Keratinocyte (primary cell): ENCODE measurements at regions not wholly inside any gene's neighbourhood (a gene's known extent, or its start where the extent isn't known, plus 50 kb on each side); places are given as distances from the start of the nearest gene placed in this dataset.

Experiments
- DNase-seq: peaks from one replicate; pipeline ENCODE4 v3.0.0-alpha.2; 2011; ENCODE audit warnings: low read depth, missing footprints, low spot score
- FAIRE-seq: peaks from 2 replicates; lab custom pipeline; 2011; peaks lifted over from hg19 to GRCh38; lab: Jason Lieb, UNC
- H2AFZ ChIP-seq: 2 replicates; pipeline ENCODE4 v1.6.0; 2012; ENCODE audit warnings: low read length, control low read depth, inconsistent platforms; ENCODE audit not compliant: control insufficient read depth
- H3K27ac ChIP-seq: 2 replicates; pipeline ENCODE4 v1.5.1; 2011; ENCODE audit warnings: low read length; ENCODE audit not compliant: control insufficient read depth, insufficient read depth
- H3K27me3 ChIP-seq: 3 replicates; pipeline ENCODE4 v1.6.0; 2011; ENCODE audit warnings: low read length; ENCODE audit not compliant: control insufficient read depth, insufficient read depth; ENCODE audit errors: extremely low read depth
- H3K36me3 ChIP-seq, 2 experiments: 2 replicates in 1 of 2; 3 replicates in 1 of 2; pipeline ENCODE4 v1.5.1; 2011; ENCODE audit warnings: low read length in 2 of 2, mild to moderate bottlenecking in 1 of 2; ENCODE audit not compliant: control insufficient read depth in 2 of 2, insufficient read depth in 2 of 2; ENCODE audit errors: extremely low read depth in 1 of 2
- H3K4me1 ChIP-seq: 3 replicates; pipeline ENCODE4 v1.5.1; 2011; ENCODE audit warnings: low read length; ENCODE audit not compliant: control insufficient read depth, insufficient read depth; ENCODE audit errors: extremely low read depth
- H3K4me2 ChIP-seq: 3 replicates; pipeline ENCODE4 v1.6.0; 2011; ENCODE audit warnings: low read depth, low read length; ENCODE audit not compliant: control insufficient read depth, insufficient read depth; ENCODE audit errors: extremely low read depth
- H3K4me3 ChIP-seq, 3 experiments: fragments of 200-600 bp in 1 of 3; sonication (generic) in 1 of 3; 2 replicates in 2 of 3; 3 replicates in 1 of 3; pipeline ENCODE4 v1.5.1; 2011 to 2016; ENCODE audit warnings: low read length in 3 of 3, mild to moderate bottlenecking in 3 of 3, control low read depth in 2 of 3, inconsistent platforms in 1 of 3, low read depth in 1 of 3, mixed read lengths in 1 of 3, mixed run types in 1 of 3, moderate library complexity in 1 of 3; ENCODE audit not compliant: control insufficient read depth in 2 of 3, insufficient read depth in 2 of 3; ENCODE audit errors: extremely low read depth in 1 of 3
- H3K79me2 ChIP-seq: 2 replicates; pipeline ENCODE4 v1.6.0; 2012; ENCODE audit warnings: low read length; ENCODE audit not compliant: control insufficient read depth, insufficient read depth
- H3K9ac ChIP-seq: 3 replicates; pipeline ENCODE4 v1.6.0; 2011; ENCODE audit warnings: low read length; ENCODE audit not compliant: control insufficient read depth, insufficient read depth; ENCODE audit errors: extremely low read depth
- H3K9me1 ChIP-seq: 3 replicates; pipeline ENCODE4 v1.6.0; 2011; ENCODE audit warnings: low read length; ENCODE audit not compliant: control insufficient read depth, insufficient read depth; ENCODE audit errors: extremely low read depth
- H3K9me3 ChIP-seq: 2 replicates; pipeline ENCODE4 v1.5.1; 2012; ENCODE audit warnings: low read depth, low read length; ENCODE audit not compliant: control insufficient read depth
- H4K20me1 ChIP-seq: 3 replicates; pipeline ENCODE4 v1.6.0; 2011; ENCODE audit warnings: low read length; ENCODE audit not compliant: control insufficient read depth, insufficient read depth; ENCODE audit errors: extremely low read depth
- EZH2 ChIP-seq: IDR thresholded peaks from one replicate; pipeline ENCODE4 v1.6.1; 2012; ENCODE audit warnings: inconsistent platforms, mild to moderate bottlenecking, low read length, moderate library complexity
- dilution Hi-C: fragments of 300-500 bp; cut with MboI; formaldehyde crosslinking; loops from one replicate; pipeline ENCODE4 v1.7.0; 2020; ENCODE audit warnings: low sequenced_read_pairs; ENCODE audit not compliant: extremely low pct_ligation_motif_present
- TF ChIP-seq, protein P1 (sequence below), 3 experiments: IDR thresholded peaks in 1 of 3; conservative IDR thresholded peaks in 1 of 3; optimal IDR thresholded peaks in 1 of 3; 2 replicates in 2 of 3; 3 replicates in 1 of 3; pipeline versions ENCODE3 to v1.5.1; 2011; ENCODE audit warnings: low read length in 3 of 3, mild to moderate bottlenecking in 3 of 3, moderate library complexity in 2 of 3, control low read depth in 1 of 3, inconsistent platforms in 1 of 3; ENCODE audit not compliant: insufficient read depth in 2 of 3; ENCODE audit errors: extremely low read depth in 1 of 3

DNA sequence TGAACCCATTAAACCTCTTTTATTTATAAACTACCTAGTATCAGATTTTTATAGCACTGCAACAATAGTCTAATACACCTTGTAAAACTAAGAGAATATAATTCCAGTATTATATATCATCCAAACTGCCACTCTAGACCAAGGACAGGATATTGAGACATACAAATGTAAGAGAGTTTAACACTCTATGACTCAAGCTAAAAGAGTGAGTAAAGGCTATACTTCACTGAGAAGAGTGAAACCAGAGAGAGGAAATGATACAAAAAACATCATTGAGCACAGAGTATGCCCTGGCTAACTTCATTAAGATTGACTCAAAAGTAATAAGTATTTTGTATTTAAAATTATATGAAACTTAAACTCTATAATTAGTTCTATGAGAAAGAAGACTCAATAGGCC is 1951.9 kb upstream of the SEL1L start:
- no peaks in the 10 kb centered on the region for H3K9me3 ChIP-seq
- no peak for TF ChIP-seq EZH2
- TF ChIP-seq, protein P1, sequence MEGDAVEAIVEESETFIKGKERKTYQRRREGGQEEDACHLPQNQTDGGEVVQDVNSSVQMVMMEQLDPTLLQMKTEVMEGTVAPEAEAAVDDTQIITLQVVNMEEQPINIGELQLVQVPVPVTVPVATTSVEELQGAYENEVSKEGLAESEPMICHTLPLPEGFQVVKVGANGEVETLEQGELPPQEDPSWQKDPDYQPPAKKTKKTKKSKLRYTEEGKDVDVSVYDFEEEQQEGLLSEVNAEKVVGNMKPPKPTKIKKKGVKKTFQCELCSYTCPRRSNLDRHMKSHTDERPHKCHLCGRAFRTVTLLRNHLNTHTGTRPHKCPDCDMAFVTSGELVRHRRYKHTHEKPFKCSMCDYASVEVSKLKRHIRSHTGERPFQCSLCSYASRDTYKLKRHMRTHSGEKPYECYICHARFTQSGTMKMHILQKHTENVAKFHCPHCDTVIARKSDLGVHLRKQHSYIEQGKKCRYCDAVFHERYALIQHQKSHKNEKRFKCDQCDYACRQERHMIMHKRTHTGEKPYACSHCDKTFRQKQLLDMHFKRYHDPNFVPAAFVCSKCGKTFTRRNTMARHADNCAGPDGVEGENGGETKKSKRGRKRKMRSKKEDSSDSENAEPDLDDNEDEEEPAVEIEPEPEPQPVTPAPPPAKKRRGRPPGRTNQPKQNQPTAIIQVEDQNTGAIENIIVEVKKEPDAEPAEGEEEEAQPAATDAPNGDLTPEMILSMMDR (optimal IDR thresholded peaks at IDR 0.05 in 1 of 3, IDR thresholded peaks at IDR 0.05 in 1 of 3, conservative IDR thresholded peaks at IDR 0.05 in 1 of 3; ENCODE audit: extremely low read depth in 1 of 3, insufficient read depth in 2 of 3, low read length in 3 of 3), result no peak
- DNase-seq (no peak), FAIRE-seq (no peak)
- no peak overlapping the region for H2AFZ ChIP-seq
- dilution Hi-C loops, result no loop called here
- no peak overlapping the region for H3K4me2 ChIP-seq
- H3K4me3 ChIP-seq, result no peak overlapping the region
- no peak overlapping the region for H3K27ac ChIP-seq
- no peaks in the 10 kb centered on the region for H3K9me1 ChIP-seq
- no peaks in the 10 kb centered on the region for H4K20me1 ChIP-seq
- H3K36me3 ChIP-seq, result no peaks in the 10 kb centered on the region
- no peaks in the 10 kb centered on the region for H3K4me1 ChIP-seq
- no peaks in the 10 kb centered on the region for H3K79me2 ChIP-seq
- H3K9ac ChIP-seq, result no peak overlapping the region
- H3K27me3 ChIP-seq, result no peaks in the 10 kb centered on the region

DNA sequence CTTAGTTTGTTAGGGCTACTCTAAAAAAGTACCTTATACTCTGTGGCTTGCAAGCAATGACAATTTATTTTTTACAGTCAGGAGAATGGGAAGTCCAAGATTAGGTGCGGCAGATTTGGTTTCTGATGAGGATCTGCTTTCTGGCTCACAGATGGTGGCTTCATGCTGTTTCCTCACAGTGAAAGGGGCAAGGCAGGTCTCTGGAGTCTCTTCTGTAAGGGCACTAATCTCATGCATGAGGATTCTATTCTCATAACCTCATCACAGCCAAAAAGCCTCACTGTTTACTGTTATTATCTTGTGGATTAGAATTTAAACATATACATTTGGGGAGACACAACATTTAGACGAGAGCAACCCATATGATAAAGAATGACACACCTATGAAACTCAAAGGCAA is 1957.4 kb upstream of the SEL1L start:
- no peak overlapping the region for H3K4me2 ChIP-seq
- dilution Hi-C loops, result no loop called here
- H3K9me1 ChIP-seq, result no peaks in the 10 kb centered on the region
- TF ChIP-seq EZH2, result no peak
- TF ChIP-seq, protein P1 (optimal IDR thresholded peaks at IDR 0.05 in 1 of 3, IDR thresholded peaks at IDR 0.05 in 1 of 3, conservative IDR thresholded peaks at IDR 0.05 in 1 of 3; ENCODE audit: extremely low read depth in 1 of 3, insufficient read depth in 2 of 3, low read length in 3 of 3), result no peak
- DNase-seq (no peak), FAIRE-seq (no peak)
- no peaks in the 10 kb centered on the region for H3K36me3 ChIP-seq
- no peaks in the 10 kb centered on the region for H4K20me1 ChIP-seq
- no peak overlapping the region for H3K27ac ChIP-seq
- H3K79me2 ChIP-seq, result no peaks in the 10 kb centered on the region
- no peak overlapping the region for H3K4me3 ChIP-seq
- no peaks in the 10 kb centered on the region for H3K4me1 ChIP-seq
- H3K9ac ChIP-seq, result no peak overlapping the region
- no peaks in the 10 kb centered on the region for H3K9me3 ChIP-seq
- no peaks in the 10 kb centered on the region for H3K27me3 ChIP-seq
- H2AFZ ChIP-seq, result no peak overlapping the region
